WTC11 (cell line): ENCODE measurements at regions not wholly inside any gene's neighbourhood (a gene's known extent, or its start where the extent isn't known, plus 50 kb on each side); places are given as distances from the start of the nearest gene placed in this dataset.

Experiments used
- ATAC-seq: fragments of 200-7000 bp; cut with Tn5 transposase; 2 replicates; pipeline ENCODE4 v1.10.0; 2021; ENCODE audit warnings: mild to moderate bottlenecking, moderate library complexity
- CTCF ChIA-PET: fragments of 300-600 bp; sonication (Branson Sonifier 250); formaldehyde crosslinking; loops from one replicate; lab custom pipeline; 2021; ENCODE audit warnings: antibody characterized with exemption; lab: Charles Lee
- POLR2A ChIA-PET: fragments of 350-600 bp; sonication (Branson Sonifier 250); formaldehyde crosslinking; loops from one replicate; lab custom pipeline; 2021; ENCODE audit warnings: antibody characterized with exemption; lab: Charles Lee
- DNase-seq: peaks from one replicate; pipeline ENCODE4 v3.0.0; 2021; ENCODE audit warnings: low spot score
- H3K27ac Mint-ChIP-seq: 2 replicates; pipeline ENCODE4 v1.8.0; 2021; ENCODE audit warnings: mixed read lengths
- H3K27me3 Mint-ChIP-seq: 2 replicates; pipeline ENCODE4 v1.8.0; 2021; ENCODE audit warnings: low read depth, mild to moderate bottlenecking, moderate library complexity, mixed read lengths
- H3K36me3 Mint-ChIP-seq: 2 replicates; pipeline ENCODE4 v1.8.0; 2021; ENCODE audit warnings: mixed read lengths
- H3K4me1 Mint-ChIP-seq: 2 replicates; pipeline ENCODE4 v1.8.0; 2022; ENCODE audit warnings: mixed read lengths
- H3K4me3 Mint-ChIP-seq: 2 replicates; pipeline ENCODE4 v1.8.0; 2021; ENCODE audit warnings: mild to moderate bottlenecking, moderate library complexity, mixed read lengths
- H3K9me3 Mint-ChIP-seq: 2 replicates; pipeline ENCODE4 v1.8.0; 2021; ENCODE audit warnings: mixed read lengths
- ATF1 ChIP-seq: sonication (generic); formaldehyde crosslinking; IDR thresholded peaks from 2 replicates; pipeline ENCODE4 v1.8.1; 2023; ENCODE audit warnings: mild to moderate bottlenecking, moderate library complexity, missing genetic modification reagents
- CBFB ChIP-seq: sonication (generic); formaldehyde crosslinking; IDR thresholded peaks from 2 replicates; pipeline ENCODE4 v1.8.1; 2022; ENCODE audit warnings: mild to moderate bottlenecking, low read depth, missing genetic modification reagents
- NR1H2 ChIP-seq: sonication (generic); formaldehyde crosslinking; IDR thresholded peaks from 2 replicates; pipeline ENCODE4 v1.9.0; 2021; ENCODE audit warnings: mild to moderate bottlenecking, moderate library complexity, missing genetic modification reagents
- RELA ChIP-seq: sonication (generic); formaldehyde crosslinking; IDR thresholded peaks from 2 replicates; pipeline ENCODE4 v1.8.1; 2022; ENCODE audit warnings: missing genetic modification reagents, mild to moderate bottlenecking, borderline replicate concordance
- SP1 ChIP-seq: sonication (generic); formaldehyde crosslinking; conservative IDR thresholded peaks from 2 replicates; pipeline ENCODE4 v1.8.1; 2022; ENCODE audit warnings: missing genetic modification reagents
- ZNF121 ChIP-seq: sonication (generic); formaldehyde crosslinking; IDR thresholded peaks from 2 replicates; pipeline ENCODE4 v1.8.0; 2023; ENCODE audit warnings: missing genetic modification reagents
- ZNF232 ChIP-seq: sonication (generic); formaldehyde crosslinking; IDR thresholded peaks from 2 replicates; pipeline ENCODE4 v1.8.0; 2022; ENCODE audit warnings: mild to moderate bottlenecking, missing genetic modification reagents
- ZNF263 ChIP-seq: sonication (generic); formaldehyde crosslinking; IDR thresholded peaks from 2 replicates; pipeline ENCODE4 v1.8.1; 2022; ENCODE audit warnings: low read depth, mild to moderate bottlenecking, moderate library complexity, missing genetic modification reagents
- ZNF396 ChIP-seq: fragments of 250-450 bp; sonication (Bioruptor Pico); IDR thresholded peaks from 2 replicates; pipeline ENCODE4 v1.8.0; 2021; ENCODE audit warnings: mild to moderate bottlenecking, moderate library complexity, borderline replicate concordance
- ZNF423 ChIP-seq: fragments of 250-450 bp; sonication (Bioruptor Pico); IDR thresholded peaks from 2 replicates; pipeline ENCODE4 v2.1.2; 2022; ENCODE audit warnings: mild to moderate bottlenecking, moderate library complexity
- ZNF671 ChIP-seq: fragments of 250-450 bp; sonication (Bioruptor Pico); IDR thresholded peaks from 2 replicates; pipeline ENCODE4 v1.8.0; 2021; ENCODE audit warnings: mild to moderate bottlenecking
- TF ChIP-seq, protein P1 (sequence below): sonication (generic); formaldehyde crosslinking; IDR thresholded peaks from 2 replicates; pipeline ENCODE4 v1.8.0; 2023; ENCODE audit warnings: mild to moderate bottlenecking, missing genetic modification reagents
- TF ChIP-seq, protein P2 (sequence below): sonication (generic); formaldehyde crosslinking; IDR thresholded peaks from 2 replicates; pipeline ENCODE4 v1.8.0; 2022; ENCODE audit warnings: mild to moderate bottlenecking, missing genetic modification reagents
- TF ChIP-seq, protein P3 (sequence below): sonication (generic); formaldehyde crosslinking; IDR thresholded peaks from 2 replicates; pipeline ENCODE4 v1.8.1; 2022; ENCODE audit warnings: low read depth, missing genetic modification reagents, borderline replicate concordance
- TF ChIP-seq, protein P4 (sequence below): sonication (generic); formaldehyde crosslinking; IDR thresholded peaks from 2 replicates; pipeline ENCODE4 v1.8.0; 2022; ENCODE audit warnings: mild to moderate bottlenecking, missing genetic modification reagents
- TF ChIP-seq, protein P5 (sequence below): sonication (generic); formaldehyde crosslinking; IDR thresholded peaks from 2 replicates; pipeline ENCODE4 v1.8.0; 2023; ENCODE audit warnings: missing genetic modification reagents, mild to moderate bottlenecking, borderline replicate concordance
- TF ChIP-seq, protein P6 (sequence below): fragments of 250-450 bp; sonication (Bioruptor Pico); IDR thresholded peaks from 2 replicates; pipeline ENCODE4 v1.9.0; 2021; ENCODE audit warnings: mild to moderate bottlenecking
- TF ChIP-seq, protein P7 (sequence below): sonication (generic); formaldehyde crosslinking; IDR thresholded peaks from 2 replicates; pipeline ENCODE4 v1.8.1; 2023; ENCODE audit warnings: mild to moderate bottlenecking, missing genetic modification reagents, moderate library complexity

DNA sequence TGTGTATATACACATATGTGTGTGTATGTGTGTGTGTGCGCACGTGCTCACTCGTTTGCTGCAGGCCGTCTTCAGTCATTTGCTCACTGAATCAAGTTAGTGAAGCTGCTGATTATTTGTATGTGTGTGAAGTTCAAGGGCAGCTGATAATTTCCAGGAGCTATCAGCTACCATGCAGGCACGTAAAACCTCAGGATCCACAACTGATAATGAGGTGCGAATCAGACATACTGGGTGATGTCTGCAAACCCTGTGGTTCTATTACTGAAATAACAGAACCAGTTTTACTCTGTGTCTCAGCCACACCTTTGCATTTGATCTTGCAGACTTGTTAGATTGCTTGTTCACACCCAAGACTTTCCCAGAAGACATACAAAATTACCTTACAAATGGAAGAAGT is 257.6 kb downstream of the TAF11L14 start:
- Mint-ChIP-seq H3K4me1 (no peaks in the 10 kb centered on the region), H3K27me3 (no peaks in the 10 kb centered on the region; the same call in 1 of the 2 replicates), H3K9me3 (no peaks in the 10 kb centered on the region), H3K4me3 (no peak overlapping the region)
- CTCF ChIA-PET, result no interaction called here
- TF ChIP-seq, protein P1, sequence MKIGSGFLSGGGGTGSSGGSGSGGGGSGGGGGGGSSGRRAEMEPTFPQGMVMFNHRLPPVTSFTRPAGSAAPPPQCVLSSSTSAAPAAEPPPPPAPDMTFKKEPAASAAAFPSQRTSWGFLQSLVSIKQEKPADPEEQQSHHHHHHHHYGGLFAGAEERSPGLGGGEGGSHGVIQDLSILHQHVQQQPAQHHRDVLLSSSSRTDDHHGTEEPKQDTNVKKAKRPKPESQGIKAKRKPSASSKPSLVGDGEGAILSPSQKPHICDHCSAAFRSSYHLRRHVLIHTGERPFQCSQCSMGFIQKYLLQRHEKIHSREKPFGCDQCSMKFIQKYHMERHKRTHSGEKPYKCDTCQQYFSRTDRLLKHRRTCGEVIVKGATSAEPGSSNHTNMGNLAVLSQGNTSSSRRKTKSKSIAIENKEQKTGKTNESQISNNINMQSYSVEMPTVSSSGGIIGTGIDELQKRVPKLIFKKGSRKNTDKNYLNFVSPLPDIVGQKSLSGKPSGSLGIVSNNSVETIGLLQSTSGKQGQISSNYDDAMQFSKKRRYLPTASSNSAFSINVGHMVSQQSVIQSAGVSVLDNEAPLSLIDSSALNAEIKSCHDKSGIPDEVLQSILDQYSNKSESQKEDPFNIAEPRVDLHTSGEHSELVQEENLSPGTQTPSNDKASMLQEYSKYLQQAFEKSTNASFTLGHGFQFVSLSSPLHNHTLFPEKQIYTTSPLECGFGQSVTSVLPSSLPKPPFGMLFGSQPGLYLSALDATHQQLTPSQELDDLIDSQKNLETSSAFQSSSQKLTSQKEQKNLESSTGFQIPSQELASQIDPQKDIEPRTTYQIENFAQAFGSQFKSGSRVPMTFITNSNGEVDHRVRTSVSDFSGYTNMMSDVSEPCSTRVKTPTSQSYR (CRISPR knock-in tag), result no peak
- TF ChIP-seq, protein P2, sequence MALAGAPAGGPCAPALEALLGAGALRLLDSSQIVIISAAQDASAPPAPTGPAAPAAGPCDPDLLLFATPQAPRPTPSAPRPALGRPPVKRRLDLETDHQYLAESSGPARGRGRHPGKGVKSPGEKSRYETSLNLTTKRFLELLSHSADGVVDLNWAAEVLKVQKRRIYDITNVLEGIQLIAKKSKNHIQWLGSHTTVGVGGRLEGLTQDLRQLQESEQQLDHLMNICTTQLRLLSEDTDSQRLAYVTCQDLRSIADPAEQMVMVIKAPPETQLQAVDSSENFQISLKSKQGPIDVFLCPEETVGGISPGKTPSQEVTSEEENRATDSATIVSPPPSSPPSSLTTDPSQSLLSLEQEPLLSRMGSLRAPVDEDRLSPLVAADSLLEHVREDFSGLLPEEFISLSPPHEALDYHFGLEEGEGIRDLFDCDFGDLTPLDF (CRISPR knock-in tag), result no peak
- TF ChIP-seq RELA (CRISPR knock-in tag) (no peak), SP1 (CRISPR knock-in tag) (no peak), ATF1 (CRISPR knock-in tag) (no peak)
- TF ChIP-seq, protein P3, sequence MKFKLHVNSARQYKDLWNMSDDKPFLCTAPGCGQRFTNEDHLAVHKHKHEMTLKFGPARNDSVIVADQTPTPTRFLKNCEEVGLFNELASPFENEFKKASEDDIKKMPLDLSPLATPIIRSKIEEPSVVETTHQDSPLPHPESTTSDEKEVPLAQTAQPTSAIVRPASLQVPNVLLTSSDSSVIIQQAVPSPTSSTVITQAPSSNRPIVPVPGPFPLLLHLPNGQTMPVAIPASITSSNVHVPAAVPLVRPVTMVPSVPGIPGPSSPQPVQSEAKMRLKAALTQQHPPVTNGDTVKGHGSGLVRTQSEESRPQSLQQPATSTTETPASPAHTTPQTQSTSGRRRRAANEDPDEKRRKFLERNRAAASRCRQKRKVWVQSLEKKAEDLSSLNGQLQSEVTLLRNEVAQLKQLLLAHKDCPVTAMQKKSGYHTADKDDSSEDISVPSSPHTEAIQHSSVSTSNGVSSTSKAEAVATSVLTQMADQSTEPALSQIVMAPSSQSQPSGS (CRISPR knock-in tag), result no peak
- TF ChIP-seq, protein P4, sequence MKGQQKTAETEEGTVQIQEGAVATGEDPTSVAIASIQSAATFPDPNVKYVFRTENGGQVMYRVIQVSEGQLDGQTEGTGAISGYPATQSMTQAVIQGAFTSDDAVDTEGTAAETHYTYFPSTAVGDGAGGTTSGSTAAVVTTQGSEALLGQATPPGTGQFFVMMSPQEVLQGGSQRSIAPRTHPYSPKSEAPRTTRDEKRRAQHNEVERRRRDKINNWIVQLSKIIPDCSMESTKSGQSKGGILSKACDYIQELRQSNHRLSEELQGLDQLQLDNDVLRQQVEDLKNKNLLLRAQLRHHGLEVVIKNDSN (CRISPR knock-in tag), result no peak
- TF ChIP-seq, all 79 proteins: peak for 0
- no peaks in the 10 kb centered on the region for H3K36me3 Mint-ChIP-seq
- no peak for ATAC-seq
- DNase-seq, result no peak
- POLR2A ChIA-PET, result no interaction called here
- H3K27ac Mint-ChIP-seq, result no peak overlapping the region

DNA sequence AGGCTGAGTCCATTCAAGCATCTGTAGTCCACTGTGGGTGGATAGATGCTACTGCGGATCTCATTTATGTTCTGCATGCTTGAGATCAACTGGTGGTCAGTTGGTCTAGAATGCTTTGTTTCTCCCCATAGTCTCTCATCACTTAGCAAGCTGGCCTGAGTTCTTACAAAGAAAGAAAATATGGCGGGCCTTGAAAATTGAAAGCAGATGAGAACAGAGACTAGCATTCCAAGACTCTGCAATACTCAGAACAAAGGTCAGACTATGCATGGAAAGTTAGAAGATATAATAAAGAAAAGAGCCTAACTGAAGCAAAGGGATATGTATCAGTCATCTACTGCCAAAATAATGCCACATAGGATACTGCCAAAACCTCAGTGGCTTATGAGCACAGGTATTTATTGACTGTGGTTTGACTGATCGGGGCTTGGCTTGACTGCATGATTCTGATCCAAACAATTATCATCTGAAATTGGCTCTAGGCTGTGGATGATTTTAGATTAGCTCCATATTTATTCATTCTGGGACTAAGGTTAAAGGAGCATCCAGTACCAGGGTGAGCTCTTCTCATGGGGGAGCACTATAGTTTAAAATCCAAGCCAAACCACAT is 258.9 kb downstream of the TAF11L14 start:
- Mint-ChIP-seq H3K27ac (no peak overlapping the region), H3K36me3 (no peaks in the 10 kb centered on the region), H3K4me1 (no peaks in the 10 kb centered on the region; the same call in 1 of the 2 replicates), H3K9me3 (no peaks in the 10 kb centered on the region), H3K4me3 (no peak overlapping the region), H3K27me3 (no peaks in the 10 kb centered on the region; the same call in 1 of the 2 replicates)
- ChIA-PET CTCF (no interaction called here), POLR2A (no interaction called here)
- ATAC-seq, result no peak
- DNase-seq, result no peak
- TF ChIP-seq NR1H2 (CRISPR knock-in tag) (no peak), CBFB (CRISPR knock-in tag) (no peak), ZNF263 (no peak), ZNF671 (no peak), ZNF423 (CRISPR knock-in tag) (no peak), ZNF232 (CRISPR knock-in tag) (no peak), ZNF396 (CRISPR knock-in tag) (no peak), ZNF121 (CRISPR knock-in tag) (no peak)
- TF ChIP-seq, protein P5, sequence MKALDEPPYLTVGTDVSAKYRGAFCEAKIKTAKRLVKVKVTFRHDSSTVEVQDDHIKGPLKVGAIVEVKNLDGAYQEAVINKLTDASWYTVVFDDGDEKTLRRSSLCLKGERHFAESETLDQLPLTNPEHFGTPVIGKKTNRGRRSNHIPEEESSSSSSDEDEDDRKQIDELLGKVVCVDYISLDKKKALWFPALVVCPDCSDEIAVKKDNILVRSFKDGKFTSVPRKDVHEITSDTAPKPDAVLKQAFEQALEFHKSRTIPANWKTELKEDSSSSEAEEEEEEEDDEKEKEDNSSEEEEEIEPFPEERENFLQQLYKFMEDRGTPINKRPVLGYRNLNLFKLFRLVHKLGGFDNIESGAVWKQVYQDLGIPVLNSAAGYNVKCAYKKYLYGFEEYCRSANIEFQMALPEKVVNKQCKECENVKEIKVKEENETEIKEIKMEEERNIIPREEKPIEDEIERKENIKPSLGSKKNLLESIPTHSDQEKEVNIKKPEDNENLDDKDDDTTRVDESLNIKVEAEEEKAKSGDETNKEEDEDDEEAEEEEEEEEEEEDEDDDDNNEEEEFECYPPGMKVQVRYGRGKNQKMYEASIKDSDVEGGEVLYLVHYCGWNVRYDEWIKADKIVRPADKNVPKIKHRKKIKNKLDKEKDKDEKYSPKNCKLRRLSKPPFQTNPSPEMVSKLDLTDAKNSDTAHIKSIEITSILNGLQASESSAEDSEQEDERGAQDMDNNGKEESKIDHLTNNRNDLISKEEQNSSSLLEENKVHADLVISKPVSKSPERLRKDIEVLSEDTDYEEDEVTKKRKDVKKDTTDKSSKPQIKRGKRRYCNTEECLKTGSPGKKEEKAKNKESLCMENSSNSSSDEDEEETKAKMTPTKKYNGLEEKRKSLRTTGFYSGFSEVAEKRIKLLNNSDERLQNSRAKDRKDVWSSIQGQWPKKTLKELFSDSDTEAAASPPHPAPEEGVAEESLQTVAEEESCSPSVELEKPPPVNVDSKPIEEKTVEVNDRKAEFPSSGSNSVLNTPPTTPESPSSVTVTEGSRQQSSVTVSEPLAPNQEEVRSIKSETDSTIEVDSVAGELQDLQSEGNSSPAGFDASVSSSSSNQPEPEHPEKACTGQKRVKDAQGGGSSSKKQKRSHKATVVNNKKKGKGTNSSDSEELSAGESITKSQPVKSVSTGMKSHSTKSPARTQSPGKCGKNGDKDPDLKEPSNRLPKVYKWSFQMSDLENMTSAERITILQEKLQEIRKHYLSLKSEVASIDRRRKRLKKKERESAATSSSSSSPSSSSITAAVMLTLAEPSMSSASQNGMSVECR (CRISPR knock-in tag), result no peak
- TF ChIP-seq, protein P6, sequence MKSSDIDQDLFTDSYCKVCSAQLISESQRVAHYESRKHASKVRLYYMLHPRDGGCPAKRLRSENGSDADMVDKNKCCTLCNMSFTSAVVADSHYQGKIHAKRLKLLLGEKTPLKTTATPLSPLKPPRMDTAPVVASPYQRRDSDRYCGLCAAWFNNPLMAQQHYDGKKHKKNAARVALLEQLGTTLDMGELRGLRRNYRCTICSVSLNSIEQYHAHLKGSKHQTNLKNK, result no peak
- TF ChIP-seq, protein P4 (CRISPR knock-in tag), result no peak
- TF ChIP-seq, protein P7, sequence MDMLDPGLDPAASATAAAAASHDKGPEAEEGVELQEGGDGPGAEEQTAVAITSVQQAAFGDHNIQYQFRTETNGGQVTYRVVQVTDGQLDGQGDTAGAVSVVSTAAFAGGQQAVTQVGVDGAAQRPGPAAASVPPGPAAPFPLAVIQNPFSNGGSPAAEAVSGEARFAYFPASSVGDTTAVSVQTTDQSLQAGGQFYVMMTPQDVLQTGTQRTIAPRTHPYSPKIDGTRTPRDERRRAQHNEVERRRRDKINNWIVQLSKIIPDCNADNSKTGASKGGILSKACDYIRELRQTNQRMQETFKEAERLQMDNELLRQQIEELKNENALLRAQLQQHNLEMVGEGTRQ (CRISPR knock-in tag), result no peak
